SK-N-SH (cell line): ENCODE measurements at regions not wholly inside any gene's neighbourhood (a gene's known extent, or its start where the extent isn't known, plus 50 kb on each side); places are given as distances from the start of the nearest gene placed in this dataset.

Experiments
- CTCF ChIP-seq: fragments of 200-600 bp; sonication (generic); IDR thresholded peaks from 2 replicates; pipeline ENCODE4 v1.6.1; 2017; ENCODE audit warnings: antibody characterized with exemption, mild to moderate bottlenecking, moderate library complexity
- EP300 ChIP-seq, 2 experiments: IDR thresholded peaks; 2 replicates each; pipeline versions ENCODE4 v1.4.0 to v1.6.1; 2012; ENCODE audit warnings: borderline replicate concordance in 1 of 2, low read depth in 1 of 2, low read length in 1 of 2
- GABPA ChIP-seq: IDR thresholded peaks from 2 replicates; pipeline ENCODE4 v1.4.0; 2012; ENCODE audit warnings: low read depth, mild to moderate bottlenecking
- MEF2A ChIP-seq: IDR thresholded peaks from 2 replicates; pipeline ENCODE4 v1.4.0; 2012; ENCODE audit warnings: low read depth, borderline replicate concordance
- NFIC ChIP-seq: IDR thresholded peaks from 2 replicates; pipeline ENCODE4 v1.4.0; 2012; ENCODE audit warnings: borderline replicate concordance
- POLR2AphosphoS5 ChIP-seq: IDR thresholded peaks from 2 replicates; pipeline ENCODE4 v1.6.1; 2012; ENCODE audit warnings: low read depth, low read length
- RAD21 ChIP-seq: IDR thresholded peaks from 2 replicates; pipeline ENCODE4 v1.6.1; 2012; ENCODE audit warnings: mild to moderate bottlenecking, low read length
- RCOR1 ChIP-seq: fragments of 150-350 bp; IDR thresholded peaks from 2 replicates; pipeline ENCODE4 v1.6.1; 2017; ENCODE audit warnings: antibody characterized with exemption, low read length
- TAF1 ChIP-seq: IDR thresholded peaks from 2 replicates; pipeline ENCODE4 v1.6.1; 2012; ENCODE audit warnings: low read depth, mild to moderate bottlenecking, low read length, moderate library complexity, borderline replicate concordance

GRCh38 chr12:83753904-83754303 lies 1067.2 kb downstream of the TMTC2 start:
- TF ChIP-seq CTCF (no peak), RAD21 (no peak), GABPA (no peak), POLR2AphosphoS5 (no peak), NFIC (no peak), TAF1 (no peak), EP300 (IDR thresholded peaks at IDR 0.05; ENCODE audit: borderline replicate concordance in 1 of 2, low read depth in 1 of 2, low read length in 1 of 2) (no peak), MEF2A (no peak), RCOR1 (no peak)
